Mesenchymal stem cell (in vitro differentiated cells and primary cell): ENCODE measurements at regions not wholly inside any gene's neighbourhood (a gene's known extent, or its start where the extent isn't known, plus 50 kb on each side); places are given as distances from the start of the nearest gene placed in this dataset.

Experiments used
- DNase-seq: peaks from one replicate; pipeline ENCODE4 v3.0.0-alpha.2; 2013
- H2AFZ ChIP-seq: one replicate; pipeline ENCODE4 v1.6.1; 2013; ENCODE audit warnings: low read depth, mild to moderate bottlenecking, control low read depth, inconsistent platforms, low read length, moderate library complexity
- H2AK5ac ChIP-seq: 2 replicates; pipeline ENCODE4 v1.6.1; 2013; ENCODE audit warnings: low read length, moderate library complexity, mild to moderate bottlenecking, inconsistent platforms; ENCODE audit not compliant: severe bottlenecking
- H2BK120ac ChIP-seq: one replicate; pipeline ENCODE4 v1.6.1; 2013; ENCODE audit warnings: low read depth, mild to moderate bottlenecking, inconsistent platforms, low read length, moderate library complexity
- H2BK12ac ChIP-seq, 2 experiments: one replicate each; pipeline ENCODE4 v1.6.1; 2013; ENCODE audit warnings: inconsistent platforms in 2 of 2, low read length in 2 of 2, mild to moderate bottlenecking in 2 of 2, moderate library complexity in 2 of 2, control low read depth in 1 of 2
- H2BK15ac ChIP-seq: one replicate; pipeline ENCODE4 v1.6.1; 2013; ENCODE audit warnings: mild to moderate bottlenecking, low read depth, inconsistent platforms; ENCODE audit not compliant: poor library complexity, severe bottlenecking
- H2BK5ac ChIP-seq: 2 replicates; pipeline ENCODE4 v1.6.1; 2013; ENCODE audit warnings: low read depth, mild to moderate bottlenecking, low read length, control low read depth, inconsistent platforms; ENCODE audit not compliant: poor library complexity, severe bottlenecking
- H3K14ac ChIP-seq, 2 experiments: one replicate each; pipeline ENCODE4 v1.6.1; 2013; ENCODE audit warnings: inconsistent platforms in 2 of 2, low read length in 2 of 2, control low read depth in 1 of 2, mild to moderate bottlenecking in 1 of 2, moderate library complexity in 1 of 2
- H3K18ac ChIP-seq, 2 experiments: one replicate each; pipeline ENCODE4 v1.6.1; 2013; ENCODE audit warnings: inconsistent platforms in 2 of 2, low read length in 2 of 2, control low read depth in 1 of 2, low read depth in 1 of 2, mild to moderate bottlenecking in 1 of 2
- H3K23ac ChIP-seq, 2 experiments: one replicate each; pipeline ENCODE4 v1.6.1; 2013; ENCODE audit warnings: inconsistent platforms in 2 of 2, low read length in 2 of 2, mild to moderate bottlenecking in 2 of 2, moderate library complexity in 2 of 2, control low read depth in 1 of 2
- H3K27ac ChIP-seq: 2 replicates; pipeline ENCODE4 v1.5.1; 2013; ENCODE audit warnings: mild to moderate bottlenecking, moderate library complexity, low read length, control low read depth, inconsistent platforms; ENCODE audit not compliant: poor library complexity, severe bottlenecking
- H3K27me3 ChIP-seq, 2 experiments: 2 replicates each; pipeline versions ENCODE4 v1.6.1 to v1.7.0; 2013; ENCODE audit warnings: low read length in 2 of 2, mild to moderate bottlenecking in 2 of 2, moderate library complexity in 2 of 2, control low read depth in 1 of 2, inconsistent platforms in 1 of 2; ENCODE audit not compliant: control insufficient read depth in 1 of 2, insufficient read depth in 1 of 2
- H3K36me3 ChIP-seq, 2 experiments: 2 replicates each; pipeline versions ENCODE4 v1.6.1 to v1.7.0; 2013; ENCODE audit warnings: low read length in 2 of 2, control low read depth in 1 of 2, inconsistent platforms in 1 of 2, low read depth in 1 of 2, mild to moderate bottlenecking in 1 of 2; ENCODE audit not compliant: insufficient read depth in 2 of 2, control insufficient read depth in 1 of 2
- H3K4ac ChIP-seq, 2 experiments: one replicate each; pipeline ENCODE4 v1.6.1; 2013; ENCODE audit warnings: inconsistent platforms in 2 of 2, low read length in 2 of 2, mild to moderate bottlenecking in 2 of 2, moderate library complexity in 2 of 2, control low read depth in 1 of 2, low read depth in 1 of 2
- H3K4me1 ChIP-seq: 2 replicates; pipeline ENCODE4 v1.6.1; 2013; ENCODE audit warnings: low read depth, low read length, control low read depth; ENCODE audit not compliant: control insufficient read depth, insufficient read depth
- H3K4me2 ChIP-seq: 2 replicates; pipeline ENCODE4 v1.6.1; 2013; ENCODE audit warnings: low read length, mild to moderate bottlenecking, inconsistent platforms; ENCODE audit not compliant: poor library complexity, severe bottlenecking
- H3K4me3 ChIP-seq, 2 experiments: 2 replicates each; pipeline versions ENCODE4 v1.5.1 to v1.7.0; 2013; ENCODE audit warnings: low read length in 2 of 2, mild to moderate bottlenecking in 2 of 2, control low read depth in 1 of 2, low read depth in 1 of 2; ENCODE audit not compliant: insufficient read depth in 1 of 2
- H3K79me1 ChIP-seq: replicated peaks from 2 replicates; pipeline ENCODE4 v1.6.1; 2013; ENCODE audit warnings: mild to moderate bottlenecking, control low read depth, low read length, inconsistent platforms; ENCODE audit not compliant: poor library complexity, severe bottlenecking
- H3K9ac ChIP-seq: 2 replicates; pipeline ENCODE4 v1.7.0; 2013; ENCODE audit warnings: mild to moderate bottlenecking, low read length, moderate library complexity
- H3K9me3 ChIP-seq: 2 replicates; pipeline ENCODE4 v1.7.0; 2013; ENCODE audit warnings: mild to moderate bottlenecking, low read length; ENCODE audit not compliant: control insufficient read depth
- H4K8ac ChIP-seq: one replicate; pipeline ENCODE4 v1.6.1; 2013; ENCODE audit warnings: inconsistent platforms, mild to moderate bottlenecking, low read length, moderate library complexity
- H4K91ac ChIP-seq: one replicate; pipeline ENCODE4 v1.6.1; 2013; ENCODE audit warnings: mild to moderate bottlenecking, low read length, inconsistent platforms
- WGBS: methylation state at CpG from one replicate; pipeline ENCODE4 v1.1.7; 2013; ENCODE audit warnings: mixed read lengths; 5-methylcytosine and 5-hydroxymethylcytosine counted together

- H3K36me3 ChIP-seq = no peaks in the 10 kb centered on the region
- 96% methylated on average over 4 of the region's 4 CpGs for WGBS
- H3K4ac ChIP-seq = no peak overlapping the region
- no peak overlapping the region for H3K27ac ChIP-seq
- H2BK15ac ChIP-seq = no peak overlapping the region
- no peak overlapping the region for H2AK5ac ChIP-seq
- no peak overlapping the region for H3K4me3 ChIP-seq
- H3K79me1 ChIP-seq = no peaks in the 10 kb centered on the region
- H3K4me2 ChIP-seq = no peak overlapping the region
- H3K23ac ChIP-seq = no peak overlapping the region
- no peak overlapping the region for H2BK12ac ChIP-seq
- H3K9ac ChIP-seq = no peak overlapping the region
- no peak overlapping the region for H2BK5ac ChIP-seq
- H3K14ac ChIP-seq = no peak overlapping the region
- H2BK120ac ChIP-seq = no peak overlapping the region
- no peak overlapping the region for H4K91ac ChIP-seq
- no peak overlapping the region for H2AFZ ChIP-seq
- H3K18ac ChIP-seq = no peak overlapping the region
- H3K4me1 ChIP-seq = no peaks in the 10 kb centered on the region
- H3K9me3 ChIP-seq = no peaks in the 10 kb centered on the region
- DNase-seq = no peak
- no peaks in the 10 kb centered on the region for H3K27me3 ChIP-seq
- no peak overlapping the region for H4K8ac ChIP-seq
These were observed 181.9 kb upstream of the EDNRB start for GRCh38 chr13:78100486-78100885.

DNA sequence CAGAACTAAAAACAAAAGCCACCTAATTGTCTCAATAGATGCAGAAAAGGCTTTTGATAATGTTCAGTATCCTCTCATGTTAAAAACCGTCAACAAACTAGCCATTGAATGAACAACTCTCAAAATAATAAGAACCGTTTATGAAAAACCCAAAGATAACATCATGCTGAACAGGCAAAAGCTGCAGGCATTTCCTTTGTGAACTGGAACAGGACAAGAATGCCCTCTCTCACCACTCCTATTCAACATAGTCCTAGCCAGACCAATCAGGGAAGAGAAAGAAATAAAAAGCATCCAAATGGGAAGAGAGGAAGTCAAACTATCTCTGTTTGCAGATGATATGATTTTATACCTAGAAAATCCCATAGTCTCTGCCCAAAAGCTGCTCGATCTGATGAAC lies 179.6 kb upstream of the EDNRB start:
- H3K18ac ChIP-seq = no peak overlapping the region
- no peak overlapping the region for H3K23ac ChIP-seq
- no peaks in the 10 kb centered on the region for H3K4me1 ChIP-seq
- no peak overlapping the region for H2BK15ac ChIP-seq
- no peak overlapping the region for H3K9ac ChIP-seq
- no peak overlapping the region for H3K4ac ChIP-seq
- WGBS = 69% methylated on average over 3 of the region's 3 CpGs
- no peak overlapping the region for H4K8ac ChIP-seq
- no peak overlapping the region for H4K91ac ChIP-seq
- H3K27me3 ChIP-seq = no peaks in the 10 kb centered on the region
- no peak overlapping the region for H3K4me2 ChIP-seq
- no peak for DNase-seq
- H2BK120ac ChIP-seq = no peak overlapping the region
- no peak overlapping the region for H2BK12ac ChIP-seq
- H3K4me3 ChIP-seq = no peak overlapping the region
- H3K79me1 ChIP-seq = no peaks in the 10 kb centered on the region
- no peak overlapping the region for H3K27ac ChIP-seq
- H3K9me3 ChIP-seq = no peaks in the 10 kb centered on the region
- H3K36me3 ChIP-seq = no peaks in the 10 kb centered on the region
- H2AK5ac ChIP-seq = no peak overlapping the region
- H2AFZ ChIP-seq = no peak overlapping the region
- H2BK5ac ChIP-seq = no peak overlapping the region
- H3K14ac ChIP-seq = no peak overlapping the region

DNA sequence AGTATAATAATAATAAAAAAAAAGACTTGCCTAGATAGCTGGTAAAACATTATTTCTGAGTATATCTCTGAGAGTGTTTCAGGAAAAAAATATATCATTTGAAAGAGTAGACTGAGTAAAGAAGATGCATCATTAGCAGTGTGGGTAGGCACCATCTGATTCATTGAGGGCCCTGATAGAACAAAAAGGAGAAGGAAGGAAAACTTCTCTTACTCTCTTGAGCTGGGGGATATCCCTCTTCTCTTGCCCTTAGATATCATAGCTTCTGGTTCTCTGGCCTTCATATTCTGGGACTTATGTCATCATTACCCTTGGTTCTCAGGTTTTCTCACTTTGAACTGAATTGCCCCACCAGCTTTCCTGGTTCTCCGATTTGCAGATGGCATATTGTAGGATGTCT lies 177.6 kb upstream of the EDNRB start:
- no peak overlapping the region for H2BK120ac ChIP-seq
- H2AK5ac ChIP-seq = no peak overlapping the region
- no peak overlapping the region for H2BK12ac ChIP-seq
- H2BK15ac ChIP-seq = no peak overlapping the region
- no peaks in the 10 kb centered on the region for H3K36me3 ChIP-seq
- H3K14ac ChIP-seq = no peak overlapping the region
- no peak overlapping the region for H4K91ac ChIP-seq
- H3K4me2 ChIP-seq = no peak overlapping the region
- H3K4me1 ChIP-seq = no peaks in the 10 kb centered on the region
- no peak overlapping the region for H2BK5ac ChIP-seq
- no peak for DNase-seq
- no peak overlapping the region for H3K4ac ChIP-seq
- H3K27me3 ChIP-seq = no peaks in the 10 kb centered on the region
- H3K9me3 ChIP-seq = no peaks in the 10 kb centered on the region
- H3K18ac ChIP-seq = no peak overlapping the region
- no peak overlapping the region for H3K9ac ChIP-seq
- H2AFZ ChIP-seq = no peak overlapping the region
- 100% methylated on average over 1 of the region's 1 CpG for WGBS
- H3K23ac ChIP-seq = no peak overlapping the region
- no peak overlapping the region for H3K4me3 ChIP-seq
- H3K79me1 ChIP-seq = no peaks in the 10 kb centered on the region
- H4K8ac ChIP-seq = no peak overlapping the region
- no peak overlapping the region for H3K27ac ChIP-seq

DNA sequence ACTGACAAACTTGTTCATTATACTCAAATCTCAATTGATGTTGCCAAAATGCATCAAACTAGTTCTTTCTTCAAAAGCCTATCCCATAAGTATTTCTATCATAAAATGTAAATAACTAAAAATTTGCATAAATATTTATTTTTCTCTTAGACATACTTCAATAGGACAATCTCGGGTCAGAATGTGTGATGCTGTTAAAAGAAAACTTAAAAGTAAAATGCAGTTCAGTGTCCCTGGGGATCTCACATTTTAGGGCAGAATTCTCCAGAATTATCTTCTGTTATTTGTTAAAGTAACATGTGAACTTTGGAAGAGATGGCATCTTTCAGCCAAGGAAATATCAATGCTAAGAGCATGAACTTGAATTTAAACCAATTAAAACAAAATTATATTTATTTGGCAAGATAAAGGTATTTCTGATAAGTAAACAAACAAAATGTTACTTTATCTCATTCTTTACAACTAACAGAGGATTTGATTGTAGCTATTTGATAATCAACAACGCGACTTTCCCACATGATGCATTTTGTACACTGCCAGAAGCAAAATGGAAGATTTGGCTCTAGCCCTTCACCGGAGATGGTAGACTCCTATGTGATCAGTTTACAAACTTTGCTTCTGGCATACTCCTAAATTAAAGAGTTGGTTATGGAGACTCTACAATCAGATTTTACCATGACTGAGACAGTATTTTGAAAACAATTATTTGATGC lies 169.5 kb upstream of the EDNRB start:
- Histone ChIP-seq H3K9me3 (no peaks in the 10 kb centered on the region), H3K23ac (no peak overlapping the region), H2AK5ac (no peak overlapping the region), H3K9ac (no peak overlapping the region), H2BK15ac (no peak overlapping the region), H3K4me1 (no peaks in the 10 kb centered on the region), H3K36me3 (no peaks in the 10 kb centered on the region), H3K4ac (no peak overlapping the region), H3K14ac (no peak overlapping the region), H3K18ac (no peak overlapping the region), H3K27me3 (no peaks in the 10 kb centered on the region), H2AFZ (no peak overlapping the region), H3K4me3 (no peak overlapping the region), H3K4me2 (no peak overlapping the region), H2BK5ac (no peak overlapping the region), H3K27ac (no peak overlapping the region), H2BK12ac (no peak overlapping the region), H3K79me1 (no peaks in the 10 kb centered on the region), H4K8ac (no peak overlapping the region), H2BK120ac (no peak overlapping the region), H4K91ac (no peak overlapping the region)
- no peak for DNase-seq
- WGBS = 97% methylated on average over 4 of the region's 4 CpGs
